Cerebellar cortex (tissue), 1 donor: ENCODE measurements at regions not wholly inside any gene's neighbourhood (a gene's known extent, or its start where the extent isn't known, plus 50 kb on each side); places are given as distances from the start of the nearest gene placed in this dataset.

Experiments used
- DNase-seq: peaks from one replicate; pipeline ENCODE4 v3.0.0-alpha.2; 2015; ENCODE audit warnings: low spot score

GRCh38 chr5:135139381-135140134 is 105.5 kb upstream of the PITX1 start:
- no peak for DNase-seq

GRCh38 chr5:135138116-135138850 is 104.3 kb upstream of the PITX1 start:
- no peak for DNase-seq

- DNase-seq, result no peak
These were observed 103.3 kb upstream of the PITX1 start for GRCh38 chr5:135137146-135137915.

DNA sequence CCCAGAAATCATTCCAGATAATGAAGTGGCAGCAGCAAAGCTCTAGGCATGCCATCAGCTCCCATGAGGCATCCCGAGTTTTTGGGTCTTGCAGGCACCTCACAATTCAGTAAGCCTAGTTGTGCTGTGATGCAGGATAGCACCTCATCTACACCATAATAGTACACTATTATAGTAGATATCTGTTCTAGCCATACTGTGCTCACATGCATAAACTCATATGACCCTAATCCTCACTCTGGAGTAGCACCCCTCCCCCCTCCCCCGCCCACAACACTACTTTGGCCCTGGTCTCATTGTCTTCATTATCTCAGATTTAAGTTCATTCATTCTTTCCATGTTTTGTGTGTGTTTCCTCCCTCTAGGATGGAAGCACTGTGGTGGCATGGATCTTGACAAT is 102.5 kb upstream of the PITX1 start:
- no peak for DNase-seq

DNA sequence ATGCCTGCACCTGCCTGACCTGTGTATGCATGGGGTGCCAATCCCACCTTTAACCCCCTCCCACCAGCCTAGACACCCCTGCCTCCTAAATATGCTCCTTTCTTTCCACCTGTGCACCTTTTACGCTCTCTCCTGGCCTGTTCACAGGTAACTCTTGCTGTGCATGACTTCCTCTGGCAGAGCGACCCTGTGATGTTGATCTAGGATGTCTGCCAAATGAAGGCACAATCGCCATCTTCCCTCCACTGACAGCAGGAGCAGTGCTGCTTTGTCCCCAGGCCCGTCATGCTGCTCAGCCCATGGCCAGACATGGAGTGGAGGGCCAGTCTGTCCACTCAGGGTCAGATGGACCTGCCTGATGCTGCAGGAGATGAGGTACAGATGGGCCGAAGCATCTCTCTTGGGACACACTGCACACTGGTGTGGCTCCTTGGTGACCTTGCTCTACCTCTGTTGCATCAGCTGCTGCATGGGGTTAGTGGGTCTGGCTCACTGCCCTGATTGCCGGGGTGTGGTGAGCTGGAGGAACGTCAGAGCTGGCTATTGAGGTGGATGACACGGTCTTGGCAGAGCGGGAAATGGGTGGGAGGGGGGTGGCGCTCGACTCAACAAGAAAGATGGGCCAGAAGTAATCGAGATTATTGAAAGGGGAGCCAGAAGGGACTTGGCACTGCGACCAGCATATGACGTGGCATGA is 101.7 kb upstream of the PITX1 start:
- DNase-seq, result no peak

DNA sequence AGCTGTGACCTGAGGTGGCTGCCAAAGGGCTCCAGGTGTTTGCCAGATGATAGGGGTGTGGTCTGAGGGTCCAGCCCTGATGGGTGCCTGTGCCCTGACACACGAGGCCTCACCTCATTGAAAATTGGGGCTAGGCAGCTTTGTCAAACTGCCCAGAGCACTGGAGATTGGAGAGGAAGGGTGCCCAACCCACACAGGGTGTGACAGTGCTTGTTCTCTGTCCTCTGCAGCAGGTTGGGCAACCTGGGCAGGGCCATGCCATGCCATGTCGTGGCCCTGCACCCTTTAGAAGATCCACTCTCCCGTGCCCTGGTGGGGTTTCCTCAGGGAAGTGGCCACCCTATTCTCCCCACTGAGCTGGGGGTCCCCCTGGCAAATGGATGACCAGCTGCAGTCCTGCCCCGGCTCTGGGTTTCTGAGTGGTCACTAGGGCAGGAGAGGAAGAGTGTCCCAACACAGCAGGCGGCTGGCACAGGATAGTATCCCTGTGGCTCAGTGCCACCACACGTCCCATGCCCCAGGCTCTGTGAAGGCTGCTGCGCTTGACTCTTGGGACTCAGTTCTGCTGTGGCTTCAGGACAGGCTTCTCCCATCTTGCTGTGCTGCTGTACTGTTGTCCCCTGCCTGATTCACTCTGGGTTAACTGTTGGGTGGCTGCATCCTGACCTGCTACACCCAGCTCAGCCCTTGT is 100.8 kb upstream of the PITX1 start:
- DNase-seq, result no peak

GRCh38 chr5:135133698-135134515 is 99.9 kb upstream of the PITX1 start:
- DNase-seq, result no peak

DNA sequence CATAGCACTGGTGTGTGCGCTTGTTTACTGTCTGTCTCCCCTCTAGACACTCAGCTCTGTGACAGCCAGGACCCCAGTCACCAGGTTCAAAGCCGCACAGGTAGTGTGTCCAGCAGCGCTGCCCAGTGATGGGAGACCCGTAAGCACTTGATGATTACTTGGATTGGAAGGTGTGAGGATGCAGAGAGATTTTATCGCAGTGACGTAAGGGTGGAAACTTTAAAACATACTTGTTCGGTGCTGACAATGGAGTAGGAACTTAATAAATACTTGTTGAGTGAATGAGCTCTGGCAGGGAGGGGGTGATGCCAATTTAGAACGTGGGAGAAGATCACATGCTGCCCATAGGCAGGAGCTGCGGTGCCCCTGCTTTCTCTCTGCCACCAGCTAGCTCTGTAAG is 99.2 kb upstream of the PITX1 start:
- no peak for DNase-seq

DNA sequence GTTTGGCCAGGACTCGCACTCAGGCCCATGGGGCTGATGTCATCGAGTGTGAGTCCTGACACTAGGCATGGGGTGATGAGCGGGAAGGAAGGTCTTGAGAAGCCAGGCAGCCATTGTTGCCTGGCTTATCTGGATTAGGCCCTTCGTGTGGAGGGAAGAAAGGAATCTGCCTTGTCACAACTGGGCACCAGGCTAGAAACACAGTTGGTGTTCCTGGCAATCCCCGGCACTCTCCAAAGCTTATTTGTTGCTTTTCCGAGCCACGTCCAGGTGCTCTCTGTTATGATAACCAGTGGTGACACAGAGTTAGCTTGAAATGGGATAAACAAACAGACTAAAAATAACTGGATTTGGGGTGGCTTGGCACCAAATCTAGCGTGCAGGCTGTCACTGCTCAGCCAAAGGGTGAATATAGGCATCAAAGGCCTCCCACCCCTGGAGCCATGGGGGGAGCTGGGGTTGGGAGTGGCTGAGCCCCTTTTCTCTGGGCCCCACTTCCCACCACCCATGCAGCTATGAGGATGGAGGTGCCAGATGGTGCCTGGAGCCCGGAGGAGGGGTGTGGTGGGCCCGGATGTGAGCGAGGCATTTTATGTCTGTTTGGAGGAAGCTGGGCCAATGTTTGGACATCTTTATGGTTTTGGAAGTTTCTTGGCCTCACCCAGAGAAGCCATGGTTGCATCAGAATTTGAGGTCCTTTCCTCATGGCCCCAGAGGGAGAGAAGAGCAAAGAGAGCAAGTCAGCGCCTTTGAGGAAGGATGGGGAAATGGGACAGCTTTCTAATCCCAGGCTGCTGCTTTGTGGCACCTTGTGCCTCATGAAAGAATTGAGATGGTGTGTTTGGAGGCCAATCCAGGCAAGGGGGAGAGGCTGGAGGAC is 98.0 kb upstream of the PITX1 start:
- DNase-seq, result no peak

GRCh38 chr5:135130261-135131215 is 96.5 kb upstream of the PITX1 start:
- DNase-seq, result no peak

DNA sequence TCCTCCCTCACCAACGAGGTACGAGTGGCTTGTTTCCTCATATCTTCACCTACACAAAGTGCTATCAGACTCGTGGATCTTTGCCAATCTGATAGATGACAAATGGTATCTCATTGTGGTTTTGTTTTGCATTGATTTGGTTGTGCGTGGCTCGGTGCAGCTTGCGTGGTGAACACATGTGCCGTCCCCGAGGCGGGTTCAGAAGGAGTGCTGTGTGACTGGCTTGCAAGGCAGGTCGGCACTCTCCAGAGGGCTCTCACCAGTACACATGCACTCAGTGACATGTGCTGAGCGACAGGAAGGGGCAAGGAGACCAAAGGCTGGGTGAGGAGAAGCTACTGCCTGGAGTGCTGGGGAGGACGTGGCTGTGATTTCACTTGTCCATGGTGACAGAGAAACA is 95.3 kb upstream of the PITX1 start:
- no peak for DNase-seq

DNA sequence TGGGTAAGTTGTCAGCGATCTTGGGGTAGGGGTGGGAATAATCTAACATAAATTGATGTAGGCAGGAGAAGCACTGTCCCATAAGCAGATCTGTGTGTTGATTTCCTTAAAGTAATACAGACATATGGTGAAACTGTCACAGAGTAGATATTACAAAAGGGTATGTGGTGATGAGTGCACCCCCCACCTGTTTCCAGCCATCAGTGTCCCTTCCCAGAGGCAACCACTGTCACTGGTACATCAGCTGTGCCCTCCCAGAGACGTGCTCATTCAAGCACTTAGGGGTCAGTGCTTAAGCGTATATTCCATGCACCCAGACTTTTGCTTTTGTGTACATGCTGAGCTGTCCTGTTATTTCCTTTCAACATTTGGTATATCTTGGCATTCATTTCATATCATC is 94.3 kb upstream of the PITX1 start:
- no peak for DNase-seq

GRCh38 chr5:135127439-135128240 is 93.6 kb upstream of the PITX1 start:
- DNase-seq, result no peak

DNA sequence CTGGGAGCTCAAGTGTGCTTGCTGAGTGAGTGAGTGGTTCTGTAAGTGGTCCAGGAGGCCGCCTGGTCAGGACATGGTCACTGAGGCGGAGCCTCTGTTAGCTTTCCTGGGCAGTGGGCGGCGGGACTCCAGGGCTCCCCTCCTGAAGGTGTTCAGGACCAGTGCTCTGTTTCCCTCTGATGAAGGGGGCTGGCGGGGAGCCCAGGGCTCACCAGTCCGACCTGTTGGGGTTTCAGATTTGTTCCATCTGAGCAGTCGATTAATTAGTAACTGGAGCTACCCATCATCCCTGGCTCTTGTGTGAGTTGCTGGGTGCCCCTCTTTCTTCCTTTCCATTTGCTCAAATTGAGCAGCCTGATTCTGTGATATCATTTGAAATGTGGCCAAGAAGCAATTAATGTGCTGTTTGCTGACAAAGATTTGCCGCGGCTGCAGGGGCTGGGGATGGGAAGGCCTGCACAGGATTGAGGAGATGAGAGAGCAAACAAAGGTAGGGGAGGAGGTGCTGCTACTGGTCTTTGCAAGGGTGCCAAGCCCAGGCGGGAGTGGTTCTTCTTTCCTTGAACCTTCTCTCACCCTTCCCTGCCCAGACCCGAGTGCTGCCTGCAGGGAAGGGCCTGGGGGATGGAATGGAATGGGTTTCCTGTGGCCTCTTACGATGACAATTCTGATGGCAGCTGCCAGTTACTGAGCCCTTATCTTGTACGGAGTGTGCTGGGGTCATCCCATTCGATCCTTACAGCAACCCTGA is 92.8 kb upstream of the PITX1 start:
- DNase-seq, result no peak

GRCh38 chr5:135124724-135125123 is 90.7 kb upstream of the PITX1 start:
- no peak for DNase-seq

- no peak for DNase-seq
These were observed 90.1 kb upstream of the PITX1 start for GRCh38 chr5:135124128-135124527.

- no peak for DNase-seq
These were observed 88.8 kb upstream of the PITX1 start for GRCh38 chr5:135122797-135123196.
